Gastroesophageal sphincter (tissue), 4 donors: ENCODE measurements at regions not wholly inside any gene's neighbourhood (a gene's known extent, or its start where the extent isn't known, plus 50 kb on each side); places are given as distances from the start of the nearest gene placed in this dataset.

Experiments
- ATAC-seq: fragments of 150-250 bp; one replicate; pipeline ENCODE4 v1.9.1; 2016; ENCODE audit warnings: mild to moderate bottlenecking, moderate library complexity
- H3K27ac ChIP-seq, 4 donors: fragments of 200-600 bp; sonication (generic) in 3 of 4; 1 replicate in 3 of 4; 2 replicates in 1 of 4; pipeline ENCODE4 v1.5.1; 2016 to 2019
- H3K27me3 ChIP-seq: fragments of 200-600 bp; sonication (generic); one replicate; pipeline ENCODE4 v1.5.1; 2019
- H3K36me3 ChIP-seq, 2 donors: fragments of 200-600 bp; sonication (generic); one replicate each; pipeline ENCODE4 v1.5.1; 2019; ENCODE audit warnings: control low read depth in 1 of 2
- H3K4me1 ChIP-seq, 3 donors: fragments of 200-600 bp; sonication (generic); 1 replicate in 2 of 3; 2 replicates in 1 of 3; pipeline ENCODE4 v1.5.1; 2016 to 2019; ENCODE audit warnings: control low read depth in 2 of 3
- H3K4me3 ChIP-seq, 2 donors: fragments of 200-600 bp; sonication (generic); one replicate each; pipeline ENCODE4 v1.5.1; 2019; ENCODE audit warnings: mild to moderate bottlenecking in 1 of 2, moderate library complexity in 1 of 2
- H3K9me3 ChIP-seq, 3 donors: fragments of 200-600 bp; sonication (generic); one replicate each; pipeline ENCODE4 v1.5.1; 2017 to 2019; ENCODE audit warnings: control low read depth in 2 of 3
- EP300 ChIP-seq: sonication (generic); formaldehyde crosslinking; IDR thresholded peaks from one replicate; pipeline ENCODE4 v1.6.1; 2017; ENCODE audit warnings: antibody characterized with exemption, mild to moderate bottlenecking
- POLR2A ChIP-seq, 2 donors: fragments of 450-650 bp; IDR thresholded peaks; one replicate each; pipeline ENCODE4 v1.6.1; 2017; ENCODE audit warnings: antibody characterized with exemption in 2 of 2, mild to moderate bottlenecking in 2 of 2, moderate library complexity in 1 of 2
- POLR2AphosphoS5 ChIP-seq: sonication (generic); formaldehyde crosslinking; IDR thresholded peaks from one replicate; pipeline ENCODE4 v1.6.1; 2017; ENCODE audit warnings: antibody characterized with exemption
- WGBS, 2 donors: methylation state at CpG; one replicate each; pipeline ENCODE4 v1.1.5; 2018; ENCODE audit warnings: low coverage in 1 of 2; 5-methylcytosine and 5-hydroxymethylcytosine counted together
- TF ChIP-seq, protein P1 (sequence below), 4 experiments: fragments of 200-600 bp in 2 of 4; fragments of 450-650 bp in 2 of 4; sonication (generic) in 1 of 4; IDR thresholded peaks; one replicate each; pipeline ENCODE4 v1.5.1; 2017 to 2019; ENCODE audit warnings: antibody characterized with exemption in 4 of 4, mild to moderate bottlenecking in 2 of 4, moderate library complexity in 2 of 4

DNA sequence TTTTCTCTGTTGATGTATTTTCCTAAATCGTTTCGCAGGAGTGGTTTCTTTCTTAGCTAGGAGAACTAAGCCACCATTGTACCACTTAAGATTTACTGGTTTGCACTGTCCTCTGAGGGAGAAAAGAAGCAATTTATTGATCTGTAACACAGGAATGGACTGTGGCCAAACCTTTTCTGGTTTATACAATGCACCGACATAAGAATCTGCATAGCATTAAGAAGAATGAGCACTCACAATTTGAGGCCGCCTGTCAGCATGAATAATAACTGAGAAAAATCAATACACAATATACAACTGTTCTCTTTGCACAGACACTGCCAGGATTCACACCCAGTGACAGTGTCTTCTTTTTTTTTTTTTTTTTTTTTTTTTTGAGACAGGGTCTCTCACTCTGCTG lies 168.6 kb upstream of the DMRT1 start:
- Histone ChIP-seq H3K36me3 (no peaks in the 10 kb centered on the region), H3K9me3 (peaks cover 0 to 5% (median 0%) of the 10 kb centered on the region in 3 donors), H3K27ac (no peak overlapping the region), H3K4me1 (peaks cover 0 to 41% (median 2%) of the 10 kb centered on the region in 3 donors), H3K4me3 (no peak overlapping the region), H3K27me3 (no peaks in the 10 kb centered on the region)
- 74 to 76% methylated on average over 3 to 4 of the region's 4 CpGs for WGBS, 2 donors
- no peak for ATAC-seq
- TF ChIP-seq POLR2AphosphoS5: no peak
- TF ChIP-seq, protein P1, sequence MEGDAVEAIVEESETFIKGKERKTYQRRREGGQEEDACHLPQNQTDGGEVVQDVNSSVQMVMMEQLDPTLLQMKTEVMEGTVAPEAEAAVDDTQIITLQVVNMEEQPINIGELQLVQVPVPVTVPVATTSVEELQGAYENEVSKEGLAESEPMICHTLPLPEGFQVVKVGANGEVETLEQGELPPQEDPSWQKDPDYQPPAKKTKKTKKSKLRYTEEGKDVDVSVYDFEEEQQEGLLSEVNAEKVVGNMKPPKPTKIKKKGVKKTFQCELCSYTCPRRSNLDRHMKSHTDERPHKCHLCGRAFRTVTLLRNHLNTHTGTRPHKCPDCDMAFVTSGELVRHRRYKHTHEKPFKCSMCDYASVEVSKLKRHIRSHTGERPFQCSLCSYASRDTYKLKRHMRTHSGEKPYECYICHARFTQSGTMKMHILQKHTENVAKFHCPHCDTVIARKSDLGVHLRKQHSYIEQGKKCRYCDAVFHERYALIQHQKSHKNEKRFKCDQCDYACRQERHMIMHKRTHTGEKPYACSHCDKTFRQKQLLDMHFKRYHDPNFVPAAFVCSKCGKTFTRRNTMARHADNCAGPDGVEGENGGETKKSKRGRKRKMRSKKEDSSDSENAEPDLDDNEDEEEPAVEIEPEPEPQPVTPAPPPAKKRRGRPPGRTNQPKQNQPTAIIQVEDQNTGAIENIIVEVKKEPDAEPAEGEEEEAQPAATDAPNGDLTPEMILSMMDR (IDR thresholded peaks at IDR 0.05): no peak
- no peak for TF ChIP-seq POLR2A (IDR thresholded peaks at IDR 0.05)
- TF ChIP-seq EP300: no peak

DNA sequence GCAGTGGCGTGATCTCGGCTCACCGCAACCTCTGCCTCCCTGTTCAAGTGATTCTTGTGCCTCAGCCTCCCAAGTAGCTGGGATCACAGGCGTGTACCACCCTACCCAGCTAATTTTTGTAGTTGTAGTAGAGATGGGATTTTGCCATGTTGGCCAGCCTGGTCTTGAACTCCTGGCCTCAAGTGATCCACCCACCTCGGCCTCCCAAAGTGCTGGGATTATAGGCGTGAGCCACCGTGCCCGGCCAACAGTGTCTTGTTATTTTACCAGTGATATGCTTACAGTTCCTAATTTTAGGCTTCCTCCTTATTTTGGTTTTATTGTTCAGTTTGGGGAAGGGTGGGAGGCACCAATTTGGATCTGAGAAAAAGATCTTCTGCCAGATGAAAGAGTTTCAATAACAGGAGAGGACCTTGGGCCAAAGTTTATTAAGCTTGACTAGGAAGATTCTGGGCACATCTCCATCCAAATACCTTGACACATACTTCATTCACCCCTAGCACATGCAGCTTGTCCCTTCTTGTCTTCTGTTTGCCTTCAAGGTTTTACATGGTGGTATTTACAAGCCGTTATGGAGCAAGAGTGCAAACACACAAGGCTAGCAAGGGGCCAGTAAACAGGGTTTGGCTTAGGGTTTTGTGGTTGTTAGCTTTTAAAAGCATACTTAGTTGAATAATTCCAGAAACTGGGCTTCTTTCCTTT lies 168.1 kb upstream of the DMRT1 start:
- peaks cover 0 to 5% (median 0%) of the 10 kb centered on the region in 3 donors for H3K9me3 ChIP-seq
- peak overlapping the region; percentile 6 to 66 (median 36) for H3K27ac ChIP-seq
- TF ChIP-seq POLR2A (IDR thresholded peaks at IDR 0.05) (no peak), POLR2AphosphoS5 (no peak), EP300 (no peak)
- TF ChIP-seq, protein P1 (IDR thresholded peaks at IDR 0.05): no peak
- H3K4me1 ChIP-seq: peaks cover 0 to 47% (median 2%) of the 10 kb centered on the region in 3 donors
- no peaks in the 10 kb centered on the region for H3K27me3 ChIP-seq
- WGBS, 2 donors: 50 to 76% methylated on average over 1 to 6 of the region's 9 CpGs
- ATAC-seq: peak; percentile 5
- no peaks in the 10 kb centered on the region for H3K36me3 ChIP-seq
- H3K4me3 ChIP-seq: no peak overlapping the region

DNA sequence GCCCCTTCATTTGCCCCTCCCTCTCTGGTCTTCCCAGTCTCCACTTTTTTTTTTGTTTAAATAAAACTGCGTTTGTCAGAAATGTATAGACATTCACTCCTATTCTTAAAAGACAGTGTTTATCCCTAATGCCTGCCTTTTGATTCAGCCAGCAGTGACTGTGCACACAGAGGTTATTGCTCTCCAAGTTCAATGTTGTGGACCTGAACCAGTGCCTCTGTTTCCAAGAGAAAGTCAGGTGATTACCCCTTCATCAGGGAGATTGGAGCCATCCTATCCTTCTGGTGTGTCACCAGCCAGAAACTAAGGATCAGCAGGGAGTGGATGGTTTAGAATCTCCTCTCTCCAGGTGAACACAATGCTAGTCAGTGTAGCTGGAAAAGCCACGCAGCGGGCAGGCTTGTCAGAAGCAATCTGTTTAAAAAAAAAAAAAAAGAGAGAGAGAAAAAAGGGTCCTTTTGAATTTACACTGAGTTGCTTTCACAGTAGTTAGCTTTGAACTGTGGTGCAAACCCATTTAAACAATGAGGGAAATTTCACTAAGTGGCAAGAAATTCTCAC lies 167.5 kb upstream of the DMRT1 start:
- 34 to 42% methylated on average over 3 of the region's 3 CpGs for WGBS, 2 donors
- ATAC-seq: no peak
- peaks cover 0 to under 1% (median 0%) of the 10 kb centered on the region in 3 donors for H3K9me3 ChIP-seq
- TF ChIP-seq POLR2A (IDR thresholded peaks at IDR 0.05) (no peak), POLR2AphosphoS5 (no peak), EP300 (no peak)
- TF ChIP-seq, protein P1 (IDR thresholded peaks at IDR 0.05): no peak
- no peaks in the 10 kb centered on the region for H3K27me3 ChIP-seq
- H3K27ac ChIP-seq: peak overlapping the region; percentile 6 to 66 (median 36)
- peaks cover 0 to 47% (median 2%) of the 10 kb centered on the region in 3 donors for H3K4me1 ChIP-seq
- H3K4me3 ChIP-seq: no peak overlapping the region
- H3K36me3 ChIP-seq: no peaks in the 10 kb centered on the region

DNA sequence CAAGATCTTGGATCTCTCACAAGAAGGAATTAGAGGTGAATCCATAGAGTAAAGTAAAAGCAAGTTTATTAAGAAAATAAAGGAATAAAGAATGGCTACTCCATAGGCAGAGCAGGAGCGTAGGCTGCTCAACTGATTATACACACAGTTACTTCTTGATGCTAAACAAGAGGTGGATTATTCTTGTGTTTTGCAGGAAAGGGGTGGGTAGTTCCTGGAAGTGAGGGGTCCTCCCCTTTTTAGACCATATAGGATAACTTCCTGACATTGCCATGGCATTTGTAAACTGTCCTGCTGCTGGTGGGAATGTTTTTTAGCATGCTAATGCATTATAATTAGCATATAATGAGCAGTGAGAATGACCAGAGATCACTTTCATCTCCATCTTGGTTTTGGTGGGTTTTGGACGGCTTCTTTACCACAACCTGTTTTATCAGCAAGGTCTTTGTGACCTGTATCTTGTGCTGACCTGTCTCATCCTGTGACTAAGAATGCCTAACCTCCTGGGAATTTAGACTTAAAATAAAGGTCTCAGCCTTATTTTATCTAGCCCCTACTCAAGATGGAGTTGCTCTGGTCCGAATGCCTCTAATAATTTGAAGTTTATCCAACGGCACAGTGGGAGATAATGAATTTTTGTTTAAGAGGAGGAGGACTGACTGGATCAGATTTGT lies 165.7 kb upstream of the DMRT1 start:
- Histone ChIP-seq H3K9me3 (no peaks in the 10 kb centered on the region), H3K4me1 (peaks cover 0 to 47% (median 2%) of the 10 kb centered on the region in 3 donors), H3K36me3 (no peaks in the 10 kb centered on the region), H3K4me3 (no peak overlapping the region), H3K27ac (peak overlapping the region in 2 of 4 donors; percentile 5 to 85), H3K27me3 (no peaks in the 10 kb centered on the region)
- WGBS, 2 donors: 83% methylated on average over 4 of the region's 4 CpGs
- ATAC-seq: no peak
- TF ChIP-seq, protein P1 (IDR thresholded peaks at IDR 0.05): no peak
- no peak for TF ChIP-seq EP300
- no peak for TF ChIP-seq POLR2AphosphoS5
- no peak for TF ChIP-seq POLR2A (IDR thresholded peaks at IDR 0.05)
